ENCODE measurements at regions not wholly inside any gene's neighbourhood (a gene's known extent, or its start where the extent isn't known, plus 50 kb on each side); places are given as distances from the start of the nearest gene placed in this dataset.

GRCh38 chr3:14300721-14301399, 101.5 kb upstream of the SLC6A6 start:
- Histone ChIP-seq H3K79me2 (ENCODE audit: insufficient read depth, low read length) (no peaks in the 10 kb centered on the region), H3K27ac (ENCODE audit: low read depth, low read length, poor library complexity, severe bottlenecking) (no peak overlapping the region), H3K4me2 (ENCODE audit: low read length) (no peak overlapping the region), H3K27me3 (ENCODE audit: insufficient read depth, low read length) (peaks cover 10% of the 10 kb centered on the region), H3K9me3 (ENCODE audit: low read length) (no peaks in the 10 kb centered on the region), H2AFZ (ENCODE audit: low read length) (no peak overlapping the region), H3K4me3 (ENCODE audit: low read depth, low read length, poor library complexity, severe bottlenecking) (no peak overlapping the region), H3F3A (ENCODE audit: insufficient read depth, low read length) (no peaks in the 10 kb centered on the region), H3K9me2 (ENCODE audit: low read depth, low read length) (no peaks in the 10 kb centered on the region), H3K4me1 (ENCODE audit: insufficient read depth, low read length, severe bottlenecking) (no peaks in the 10 kb centered on the region), H3K9ac (ENCODE audit: low read length) (no peak overlapping the region), H4K20me1 (ENCODE audit: insufficient read depth, low read length) (no peaks in the 10 kb centered on the region), H3K36me3 (ENCODE audit: insufficient read depth, low read length) (no peaks in the 10 kb centered on the region)
- TF ChIP-seq, protein P1, sequence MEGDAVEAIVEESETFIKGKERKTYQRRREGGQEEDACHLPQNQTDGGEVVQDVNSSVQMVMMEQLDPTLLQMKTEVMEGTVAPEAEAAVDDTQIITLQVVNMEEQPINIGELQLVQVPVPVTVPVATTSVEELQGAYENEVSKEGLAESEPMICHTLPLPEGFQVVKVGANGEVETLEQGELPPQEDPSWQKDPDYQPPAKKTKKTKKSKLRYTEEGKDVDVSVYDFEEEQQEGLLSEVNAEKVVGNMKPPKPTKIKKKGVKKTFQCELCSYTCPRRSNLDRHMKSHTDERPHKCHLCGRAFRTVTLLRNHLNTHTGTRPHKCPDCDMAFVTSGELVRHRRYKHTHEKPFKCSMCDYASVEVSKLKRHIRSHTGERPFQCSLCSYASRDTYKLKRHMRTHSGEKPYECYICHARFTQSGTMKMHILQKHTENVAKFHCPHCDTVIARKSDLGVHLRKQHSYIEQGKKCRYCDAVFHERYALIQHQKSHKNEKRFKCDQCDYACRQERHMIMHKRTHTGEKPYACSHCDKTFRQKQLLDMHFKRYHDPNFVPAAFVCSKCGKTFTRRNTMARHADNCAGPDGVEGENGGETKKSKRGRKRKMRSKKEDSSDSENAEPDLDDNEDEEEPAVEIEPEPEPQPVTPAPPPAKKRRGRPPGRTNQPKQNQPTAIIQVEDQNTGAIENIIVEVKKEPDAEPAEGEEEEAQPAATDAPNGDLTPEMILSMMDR (IDR thresholded peaks at IDR 0.05; ENCODE audit: low read length): no peak
- TF ChIP-seq EZH2 (IDR thresholded peaks at IDR 0.05; ENCODE audit: borderline replicate concordance, low read length): no peak

DNA sequence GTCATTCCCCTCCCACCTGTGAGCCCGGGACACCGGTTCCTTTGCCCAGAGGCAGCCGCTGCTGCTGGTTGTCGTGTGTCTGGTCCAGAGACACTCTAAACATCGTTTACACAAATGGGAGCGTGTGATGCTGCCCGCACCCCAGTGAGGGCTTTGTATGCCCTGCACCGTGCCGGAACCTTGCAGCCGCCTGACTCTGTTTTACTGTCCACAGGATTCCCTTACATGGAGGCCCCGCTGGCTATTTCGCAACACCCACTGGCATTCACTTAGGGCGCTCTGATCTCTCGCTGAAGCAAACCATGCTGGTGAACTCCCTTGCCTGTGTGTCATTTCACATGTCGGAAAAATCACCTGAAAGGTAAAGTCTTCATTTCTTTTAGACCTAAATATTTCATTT, 100.8 kb upstream of the SLC6A6 start:
- Histone ChIP-seq H3K9me3 (ENCODE audit: low read length) (no peaks in the 10 kb centered on the region), H3K27me3 (ENCODE audit: insufficient read depth, low read length) (peaks cover 5% of the 10 kb centered on the region; the same call in 1 of the 2 replicates), H3K4me2 (ENCODE audit: low read length) (no peak overlapping the region), H3K9me2 (ENCODE audit: low read depth, low read length) (no peaks in the 10 kb centered on the region), H3K27ac (ENCODE audit: low read depth, low read length, poor library complexity, severe bottlenecking) (no peak overlapping the region), H3K4me3 (ENCODE audit: low read depth, low read length, poor library complexity, severe bottlenecking) (no peak overlapping the region), H2AFZ (ENCODE audit: low read length) (no peak overlapping the region), H3K9ac (ENCODE audit: low read length) (no peak overlapping the region), H3F3A (ENCODE audit: insufficient read depth, low read length) (no peaks in the 10 kb centered on the region), H3K36me3 (ENCODE audit: insufficient read depth, low read length) (no peaks in the 10 kb centered on the region), H3K79me2 (ENCODE audit: insufficient read depth, low read length) (no peaks in the 10 kb centered on the region), H4K20me1 (ENCODE audit: insufficient read depth, low read length) (no peaks in the 10 kb centered on the region), H3K4me1 (ENCODE audit: insufficient read depth, low read length, severe bottlenecking) (no peaks in the 10 kb centered on the region)
- TF ChIP-seq EZH2 (IDR thresholded peaks at IDR 0.05; ENCODE audit: borderline replicate concordance, low read length): no peak
- TF ChIP-seq, protein P1 (IDR thresholded peaks at IDR 0.05; ENCODE audit: low read length): no peak

- Histone ChIP-seq H3K4me3 (ENCODE audit: low read depth, low read length, poor library complexity, severe bottlenecking) (no peak overlapping the region), H2AFZ (ENCODE audit: low read length) (no peak overlapping the region), H3K9me2 (ENCODE audit: low read depth, low read length) (no peaks in the 10 kb centered on the region), H3K9ac (ENCODE audit: low read length) (no peak overlapping the region), H3K79me2 (ENCODE audit: insufficient read depth, low read length) (no peaks in the 10 kb centered on the region), H3K36me3 (ENCODE audit: insufficient read depth, low read length) (no peaks in the 10 kb centered on the region), H4K20me1 (ENCODE audit: insufficient read depth, low read length) (no peaks in the 10 kb centered on the region), H3F3A (ENCODE audit: insufficient read depth, low read length) (no peaks in the 10 kb centered on the region), H3K27ac (ENCODE audit: low read depth, low read length, poor library complexity, severe bottlenecking) (no peak overlapping the region), H3K4me1 (ENCODE audit: insufficient read depth, low read length, severe bottlenecking) (no peaks in the 10 kb centered on the region), H3K9me3 (ENCODE audit: low read length) (no peaks in the 10 kb centered on the region), H3K4me2 (ENCODE audit: low read length) (no peak overlapping the region), H3K27me3 (ENCODE audit: insufficient read depth, low read length) (peaks cover 7% of the 10 kb centered on the region; the same call in 1 of the 2 replicates)
- TF ChIP-seq EZH2 (IDR thresholded peaks at IDR 0.05; ENCODE audit: borderline replicate concordance, low read length): no peak
- TF ChIP-seq, protein P1 (IDR thresholded peaks at IDR 0.05; ENCODE audit: low read length): no peak
Measured at GRCh38 chr3:14303336-14304100, 98.9 kb upstream of the SLC6A6 start.
